Panc1 (cell line): ENCODE measurements at regions not wholly inside any gene's neighbourhood (a gene's known extent, or its start where the extent isn't known, plus 50 kb on each side); places are given as distances from the start of the nearest gene placed in this dataset.
A peak's percentile ranks its signal among the peaks of the same experiment; 100 is the strongest.

ENCODE experiments used
- ATAC-seq: fragments of 200-7000 bp; cut with Tn5 transposase; 2 replicates; pipeline ENCODE4 v1.9.1; 2020; ENCODE audit warnings: mild to moderate bottlenecking, moderate library complexity
- BruUV-seq: library from RNA; stranded (reverse); fragments of 400-500 nt; replicated peaks from 2 replicates; lab custom pipeline; 2021; lab: Mats Ljungman, UMichigan
- CTCF ChIA-PET: fragments of 300-600 bp; sonication (Branson Sonifier 250); formaldehyde crosslinking; loops from one replicate; lab custom pipeline; 2022; ENCODE audit warnings: antibody characterized with exemption; lab: Charles Lee
- POLR2A ChIA-PET: fragments of 300-600 bp; sonication (Branson Sonifier 250); formaldehyde crosslinking; loops from one replicate; lab custom pipeline; 2022; ENCODE audit warnings: antibody characterized with exemption; lab: Charles Lee
- DNase-seq: peaks from one replicate; pipeline ENCODE4 v3.0.0-alpha.2; 2010; ENCODE audit warnings: low read depth, low spot score
- H3K27ac ChIP-seq: 2 replicates; pipeline ENCODE4 v1.5.1; 2011; ENCODE audit warnings: mild to moderate bottlenecking, low read length, inconsistent platforms
- H3K27me3 ChIP-seq: fragments of 200-500 bp; sonication (Bioruptor generic); 2 replicates; pipeline ENCODE4 v1.6.0; 2014; ENCODE audit warnings: low read length, inconsistent platforms; ENCODE audit not compliant: control insufficient read depth, insufficient read depth
- H3K36me3 ChIP-seq: fragments of 200-500 bp; sonication (Bioruptor generic); 2 replicates; pipeline ENCODE4 v1.5.1; 2014; ENCODE audit warnings: inconsistent platforms, mild to moderate bottlenecking, low read length, moderate library complexity; ENCODE audit not compliant: control insufficient read depth, insufficient read depth
- H3K4me1 ChIP-seq: 2 replicates; pipeline ENCODE4 v1.5.1; 2011; ENCODE audit warnings: inconsistent platforms, mild to moderate bottlenecking, low read length, moderate library complexity; ENCODE audit not compliant: control insufficient read depth, insufficient read depth
- H3K4me3 ChIP-seq, 2 experiments: 2 replicates each; pipeline ENCODE4 v1.5.1; 2011 to 2012; ENCODE audit warnings: low read depth in 2 of 2, low read length in 2 of 2, mild to moderate bottlenecking in 2 of 2, inconsistent platforms in 1 of 2, moderate library complexity in 1 of 2
- H3K9me3 ChIP-seq: fragments of 200-500 bp; sonication (Bioruptor generic); 2 replicates; pipeline ENCODE4 v1.5.1; 2014; ENCODE audit warnings: low read depth, mild to moderate bottlenecking, inconsistent platforms, low read length, moderate library complexity; ENCODE audit not compliant: control insufficient read depth, insufficient read depth
- POLR2AphosphoS5 ChIP-seq: IDR thresholded peaks from 2 replicates; pipeline ENCODE4 v1.6.1; 2012; ENCODE audit warnings: mild to moderate bottlenecking, low read depth, low read length, moderate library complexity
- REST ChIP-seq, 2 experiments: IDR thresholded peaks; 2 replicates each; pipeline ENCODE4 v1.6.1; 2011 to 2012; ENCODE audit warnings: low read depth in 2 of 2, control low read depth in 1 of 2, low read length in 1 of 2, mild to moderate bottlenecking in 1 of 2, moderate library complexity in 1 of 2; ENCODE audit not compliant: insufficient read depth in 1 of 2
- SIN3A ChIP-seq: IDR thresholded peaks from 2 replicates; pipeline ENCODE4 v1.6.1; 2012; ENCODE audit warnings: low read depth, mild to moderate bottlenecking, low read length, moderate library complexity, borderline replicate concordance; ENCODE audit not compliant: insufficient read depth
- TCF7L2 ChIP-seq: IDR thresholded peaks from 2 replicates; pipeline ENCODE4 v1.6.1; 2011; ENCODE audit warnings: mild to moderate bottlenecking, low read depth, low read length, inconsistent platforms
- in situ Hi-C: cut with HindIII; loops from 2 replicates; pipeline ENCODE4 v1.10.0; 2016; ENCODE audit warnings: low sequenced_read_pairs, low pct_unique_long_range_greater_than_20kb
- intact Hi-C: fragments of 100-400 bp; cut with micrococcal nuclease; formaldehyde crosslinking; loops from one replicate; pipeline ENCODE4 v1.10.0; 2022; ENCODE audit not compliant: unreplicated experiment
- TF ChIP-seq, protein P1 (sequence below): fragments of 450-650 bp; IDR thresholded peaks from 2 replicates; pipeline ENCODE4 v1.5.1; 2017; ENCODE audit warnings: mild to moderate bottlenecking

DNA sequence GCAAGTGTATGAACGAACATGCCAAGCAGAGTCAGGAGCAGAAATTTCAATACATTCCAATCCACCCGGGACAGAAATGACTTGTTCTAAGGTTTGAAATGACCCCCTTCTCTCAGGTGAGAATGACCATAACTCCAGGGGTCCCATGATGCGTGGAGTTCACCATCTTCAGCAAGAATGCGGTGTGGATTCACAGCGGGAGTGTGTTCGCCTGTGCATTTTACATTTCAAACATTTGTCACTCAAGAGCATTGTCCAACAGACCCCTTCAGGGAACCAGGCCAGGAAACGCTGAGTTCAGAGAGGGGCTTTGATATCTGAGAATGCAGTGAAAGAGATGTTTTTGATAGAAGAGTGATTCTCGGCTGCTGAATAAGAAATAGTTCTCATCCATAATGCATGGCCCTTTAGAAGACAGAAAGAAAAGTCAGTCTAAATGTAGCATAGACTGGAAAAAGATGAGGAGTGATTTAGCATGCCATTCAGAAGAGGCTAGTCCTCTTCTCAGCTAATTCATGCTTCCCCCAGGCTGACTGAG, 200.3 kb upstream of the KCNG1 start:
- POLR2A ChIA-PET = no interaction called here
- intact Hi-C loops (loop anchor here (5.0 kb wide), 1 partner anchor 84 kb away; no protein-coding TSS in a partner anchor), in situ Hi-C loops (no loop called here)
- no peak for DNase-seq
- H3K4me3 ChIP-seq = no peak overlapping the region
- H3K4me1 ChIP-seq = no peaks in the 10 kb centered on the region
- no peak overlapping the region for H3K27ac ChIP-seq
- no peaks in the 10 kb centered on the region for H3K9me3 ChIP-seq
- BruUV-seq = no TSS peak
- TF ChIP-seq, protein P1, sequence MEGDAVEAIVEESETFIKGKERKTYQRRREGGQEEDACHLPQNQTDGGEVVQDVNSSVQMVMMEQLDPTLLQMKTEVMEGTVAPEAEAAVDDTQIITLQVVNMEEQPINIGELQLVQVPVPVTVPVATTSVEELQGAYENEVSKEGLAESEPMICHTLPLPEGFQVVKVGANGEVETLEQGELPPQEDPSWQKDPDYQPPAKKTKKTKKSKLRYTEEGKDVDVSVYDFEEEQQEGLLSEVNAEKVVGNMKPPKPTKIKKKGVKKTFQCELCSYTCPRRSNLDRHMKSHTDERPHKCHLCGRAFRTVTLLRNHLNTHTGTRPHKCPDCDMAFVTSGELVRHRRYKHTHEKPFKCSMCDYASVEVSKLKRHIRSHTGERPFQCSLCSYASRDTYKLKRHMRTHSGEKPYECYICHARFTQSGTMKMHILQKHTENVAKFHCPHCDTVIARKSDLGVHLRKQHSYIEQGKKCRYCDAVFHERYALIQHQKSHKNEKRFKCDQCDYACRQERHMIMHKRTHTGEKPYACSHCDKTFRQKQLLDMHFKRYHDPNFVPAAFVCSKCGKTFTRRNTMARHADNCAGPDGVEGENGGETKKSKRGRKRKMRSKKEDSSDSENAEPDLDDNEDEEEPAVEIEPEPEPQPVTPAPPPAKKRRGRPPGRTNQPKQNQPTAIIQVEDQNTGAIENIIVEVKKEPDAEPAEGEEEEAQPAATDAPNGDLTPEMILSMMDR = no peak
- TF ChIP-seq POLR2AphosphoS5 (no peak), SIN3A (no peak), TCF7L2 (no peak), REST (IDR thresholded peaks at IDR 0.05; ENCODE audit: insufficient read depth in 1 of 2, low read depth in 2 of 2, low read length in 1 of 2) (no peak)
- no peaks in the 10 kb centered on the region for H3K36me3 ChIP-seq
- no peak for ATAC-seq
- no peaks in the 10 kb centered on the region for H3K27me3 ChIP-seq
- CTCF ChIA-PET = no interaction called here

- no peaks in the 10 kb centered on the region for H3K9me3 ChIP-seq
- no peak for TF ChIP-seq POLR2AphosphoS5
- no peak for TF ChIP-seq SIN3A
- TF ChIP-seq TCF7L2 = no peak
- TF ChIP-seq, protein P1 = no peak
- no peak for TF ChIP-seq REST (IDR thresholded peaks at IDR 0.05; ENCODE audit: insufficient read depth in 1 of 2, low read depth in 2 of 2, low read length in 1 of 2)
- BruUV-seq = no TSS peak
- DNase-seq = no peak
- no peaks in the 10 kb centered on the region for H3K27me3 ChIP-seq
- H3K4me1 ChIP-seq = no peaks in the 10 kb centered on the region
- intact Hi-C loops (loop anchor here (5.0 kb wide), 1 partner anchor 85 kb away; no protein-coding TSS in a partner anchor), in situ Hi-C loops (no loop called here)
- ChIA-PET POLR2A (no interaction called here), CTCF (no interaction called here)
- H3K27ac ChIP-seq = no peak overlapping the region; the same call in 1 of the 2 replicates
- ATAC-seq = 0 out of 2 replicates have a peak, but pooled peaks have one; percentile 52
- H3K4me3 ChIP-seq = peak overlapping the region in 1 of 2 experiments; percentile 33; a peak in 2 of 4 replicates
- H3K36me3 ChIP-seq = no peaks in the 10 kb centered on the region
Measured at GRCh38 chr20:51221791-51222408, 199.0 kb upstream of the KCNG1 start.
